SJCRH30 (cell line): ENCODE measurements at regions not wholly inside any gene's neighbourhood (a gene's known extent, or its start where the extent isn't known, plus 50 kb on each side); places are given as distances from the start of the nearest gene placed in this dataset.
"Not testable (repeated sequence)": the region's sequence is repeated elsewhere in the genome, so short reads cannot be mapped to it uniquely, and the experiment has no call there.

Source experiments
- DNase-seq, 2 experiments: peaks; one replicate each; pipeline ENCODE4 v3.0.0-alpha.2; 2015 to 2020
- H3K27ac ChIP-seq: fragments of 250-450 bp; sonication (Bioruptor Pico); 2 replicates; pipeline ENCODE4 v1.5.1; 2020; ENCODE audit warnings: mild to moderate bottlenecking, moderate library complexity
- H3K27me3 ChIP-seq: fragments of 250-450 bp; sonication (Bioruptor Pico); 2 replicates; pipeline ENCODE4 v1.5.1; 2020; ENCODE audit warnings: mild to moderate bottlenecking, moderate library complexity
- H3K36me3 ChIP-seq: fragments of 250-450 bp; sonication (Bioruptor Pico); 2 replicates; pipeline ENCODE4 v1.5.1; 2020; ENCODE audit warnings: mild to moderate bottlenecking, moderate library complexity
- H3K4me1 ChIP-seq: fragments of 250-450 bp; sonication (Bioruptor Pico); 2 replicates; pipeline ENCODE4 v1.5.1; 2020; ENCODE audit warnings: mild to moderate bottlenecking, moderate library complexity
- H3K4me3 ChIP-seq: fragments of 250-450 bp; sonication (Bioruptor Pico); 2 replicates; pipeline ENCODE4 v1.5.1; 2020; ENCODE audit warnings: mild to moderate bottlenecking, moderate library complexity
- H3K9me3 ChIP-seq: fragments of 250-450 bp; sonication (Bioruptor Pico); replicated peaks from 2 replicates; pipeline ENCODE4 v1.5.1; 2020; ENCODE audit warnings: mild to moderate bottlenecking, moderate library complexity

DNA sequence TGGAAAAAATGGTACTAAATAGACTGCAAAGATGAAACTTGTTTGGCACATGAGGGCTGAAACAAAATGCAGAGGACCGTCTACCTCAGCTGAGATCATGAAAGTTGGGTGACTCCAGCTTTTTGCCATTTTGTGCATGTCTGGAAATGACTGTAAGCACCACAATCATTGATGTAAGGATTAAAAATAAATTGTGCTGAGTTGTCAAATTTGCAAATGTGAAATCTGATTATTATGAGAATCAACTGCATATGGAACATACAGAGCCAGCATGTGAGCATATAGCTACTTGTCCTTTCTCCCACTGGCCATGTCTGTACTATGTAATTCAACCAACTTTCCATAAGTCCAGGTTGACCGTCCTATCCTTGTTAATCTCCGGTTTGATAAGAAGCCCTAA is 736.9 kb upstream of the PRMT6 start:
- Histone ChIP-seq H3K9me3 (no peaks in the 10 kb centered on the region), H3K27me3 (no peaks in the 10 kb centered on the region), H3K27ac (no peak overlapping the region), H3K36me3 (no peaks in the 10 kb centered on the region), H3K4me1 (no peaks in the 10 kb centered on the region), H3K4me3 (no peak overlapping the region)
- no peak for DNase-seq

DNA sequence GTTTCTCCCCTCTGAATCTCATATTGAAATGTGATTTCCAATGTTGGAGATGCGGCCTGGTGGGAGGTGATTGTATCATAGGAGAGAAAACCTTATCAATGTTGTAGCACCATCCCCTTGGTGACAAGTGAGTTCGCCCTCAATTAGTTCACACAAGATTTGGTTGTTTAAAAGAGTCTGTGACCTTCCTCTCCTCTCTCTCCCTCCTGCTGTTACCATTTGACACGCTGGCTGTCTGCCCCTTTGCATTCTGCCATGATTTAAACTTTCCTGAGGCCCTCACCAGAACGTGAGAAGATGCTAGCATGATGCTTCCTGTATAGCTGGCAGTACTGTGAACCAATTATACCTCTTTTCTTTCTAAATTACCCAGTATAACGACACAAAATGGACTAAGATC is 730.9 kb upstream of the PRMT6 start:
- Histone ChIP-seq H3K4me1 (no peaks in the 10 kb centered on the region), H3K4me3 (no peak overlapping the region), H3K27ac (no peak overlapping the region), H3K9me3 (no peaks in the 10 kb centered on the region), H3K36me3 (no peaks in the 10 kb centered on the region), H3K27me3 (0 out of 2 replicates have a peak, but pooled peaks cover 2% of the 10 kb centered on the region)
- DNase-seq, result no peak

DNA sequence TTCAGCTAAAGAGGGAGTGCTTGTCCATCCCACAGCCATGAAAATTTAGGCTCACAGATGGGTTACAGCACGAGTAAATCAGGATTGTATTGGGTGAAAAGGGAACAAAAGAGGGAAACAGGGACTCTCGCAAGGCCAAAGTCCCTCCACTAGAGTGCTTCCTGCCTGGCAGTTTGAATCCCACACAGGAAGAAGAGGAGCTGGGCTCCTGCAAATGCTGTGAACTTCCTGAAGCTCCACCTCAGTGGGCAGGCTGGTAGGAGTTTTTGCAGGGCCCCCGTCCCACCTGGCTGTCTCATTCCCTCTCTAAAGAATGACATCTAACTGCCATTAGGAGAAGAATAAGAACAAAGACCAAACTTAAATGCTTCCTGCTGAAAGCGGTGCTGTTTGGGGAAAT is 712.0 kb upstream of the PRMT6 start:
- DNase-seq, result no peak
- Histone ChIP-seq H3K27ac (no peak overlapping the region), H3K4me3 (no peak overlapping the region), H3K9me3 (no peaks in the 10 kb centered on the region), H3K27me3 (no peaks in the 10 kb centered on the region; the same call in 1 of the 2 replicates), H3K4me1 (no peaks in the 10 kb centered on the region), H3K36me3 (no peaks in the 10 kb centered on the region)

DNA sequence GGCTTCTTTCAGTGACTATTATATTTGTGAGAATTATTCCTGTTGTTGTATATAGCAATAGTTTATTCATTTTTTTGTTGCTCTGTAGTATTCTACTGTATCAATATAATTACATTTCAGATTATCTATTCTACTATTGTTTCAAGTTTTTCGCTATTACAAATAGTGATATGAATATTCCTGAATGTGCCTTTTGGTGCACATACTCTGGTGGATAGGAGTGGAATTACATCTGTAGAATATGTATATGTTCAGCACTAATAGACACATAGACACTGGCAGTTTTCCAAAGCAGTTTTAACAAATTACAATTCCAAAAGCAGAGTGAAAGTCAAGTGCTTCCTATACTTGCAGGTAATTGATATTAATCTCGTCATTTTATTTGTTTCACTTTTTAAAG is 696.2 kb upstream of the PRMT6 start:
- no peak overlapping the region for H3K4me3 ChIP-seq
- no peaks in the 10 kb centered on the region for H3K27me3 ChIP-seq
- no peak overlapping the region for H3K27ac ChIP-seq
- no peak for DNase-seq
- H3K4me1 ChIP-seq, result no peaks in the 10 kb centered on the region
- H3K9me3 ChIP-seq, result no peaks in the 10 kb centered on the region
- H3K36me3 ChIP-seq, result no peaks in the 10 kb centered on the region

DNA sequence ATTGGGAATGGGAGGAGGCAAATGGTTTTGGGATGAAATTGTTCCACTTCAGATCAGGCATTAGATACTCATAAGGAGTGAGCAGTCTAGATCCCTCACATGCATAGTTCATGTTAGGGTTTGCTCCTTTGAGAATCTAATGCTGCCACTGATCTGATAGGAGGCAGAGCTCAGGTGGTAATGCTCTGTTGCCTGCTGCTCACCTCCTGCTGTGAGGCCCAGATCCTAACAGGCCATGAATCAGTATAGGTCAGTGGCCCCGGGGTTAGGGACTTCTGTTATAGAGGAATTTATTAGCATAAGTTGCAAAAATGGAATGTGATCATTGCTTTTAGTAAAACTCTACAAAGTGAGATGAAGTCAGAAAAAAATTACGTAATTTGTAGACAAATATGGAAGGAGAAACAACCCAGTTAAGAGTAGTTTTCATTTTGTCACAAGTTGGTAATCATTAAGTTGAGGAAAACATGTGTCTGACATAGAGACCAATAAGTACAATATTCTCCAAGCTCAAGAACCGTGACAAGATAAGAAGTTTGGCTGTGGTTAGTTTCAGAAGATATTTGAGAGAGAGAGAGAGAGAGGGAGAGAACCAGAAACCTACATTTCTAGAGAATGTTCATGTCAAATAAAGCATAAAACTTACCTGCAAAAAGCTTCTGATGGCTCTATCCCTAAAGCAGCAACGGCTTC is 689.7 kb upstream of the PRMT6 start:
- no peaks in the 10 kb centered on the region for H3K9me3 ChIP-seq
- H3K27ac ChIP-seq, result no peak overlapping the region

DNA sequence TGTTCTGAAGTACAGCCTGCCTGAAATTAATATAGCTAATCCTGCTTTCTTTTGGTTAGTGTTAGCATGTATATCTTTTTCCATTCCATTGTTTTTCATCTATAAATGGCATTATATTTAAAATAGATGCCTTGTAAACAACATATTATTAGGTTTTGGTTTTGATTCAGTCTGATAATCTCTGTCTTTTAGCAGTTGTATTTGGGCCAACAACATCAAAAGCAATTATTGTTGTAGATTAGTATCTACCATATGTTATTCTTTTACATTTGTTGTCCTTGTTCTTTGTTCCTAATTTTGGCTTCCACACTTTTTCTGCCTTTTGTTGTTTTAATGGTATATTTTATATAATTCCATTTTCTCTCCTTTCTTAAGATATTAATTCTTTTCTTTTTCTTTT is 678.2 kb upstream of the PRMT6 start:
- Histone ChIP-seq H3K4me1 (no peaks in the 10 kb centered on the region), H3K27ac (no peak overlapping the region), H3K9me3 (no peaks in the 10 kb centered on the region), H3K36me3 (no peaks in the 10 kb centered on the region), H3K27me3 (no peaks in the 10 kb centered on the region), H3K4me3 (no peak overlapping the region)
- no peak for DNase-seq

More for the DNA sequence above, 689.7 kb upstream of the PRMT6 start:
- no peak overlapping the region for H3K4me3 ChIP-seq
- no peaks in the 10 kb centered on the region for H3K4me1 ChIP-seq
- no peak for DNase-seq
- no peaks in the 10 kb centered on the region for H3K27me3 ChIP-seq
- H3K36me3 ChIP-seq, result no peaks in the 10 kb centered on the region

DNA sequence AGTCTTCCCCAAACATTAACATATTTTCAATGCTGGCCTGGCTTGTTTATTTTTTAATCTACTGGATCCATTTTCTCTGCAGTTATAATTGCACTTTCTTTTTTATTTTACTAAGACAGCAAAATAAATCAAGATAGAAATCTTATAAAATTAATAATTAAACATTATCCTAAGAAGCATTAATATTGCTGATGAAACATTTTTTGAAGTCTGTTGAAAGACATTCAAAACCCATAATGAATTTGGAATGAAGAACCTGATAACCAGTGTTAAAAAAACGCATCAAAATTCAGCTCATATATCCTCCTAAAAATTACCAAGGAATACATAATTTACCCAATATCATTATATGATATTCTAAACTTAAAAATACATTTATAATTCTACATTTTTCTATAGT is 675.7 kb upstream of the PRMT6 start:
- DNase-seq, result no peak
- Histone ChIP-seq H3K4me3 (no peak overlapping the region), H3K36me3 (no peaks in the 10 kb centered on the region), H3K27me3 (no peaks in the 10 kb centered on the region), H3K27ac (no peak overlapping the region), H3K9me3 (no peaks in the 10 kb centered on the region), H3K4me1 (no peaks in the 10 kb centered on the region)

DNA sequence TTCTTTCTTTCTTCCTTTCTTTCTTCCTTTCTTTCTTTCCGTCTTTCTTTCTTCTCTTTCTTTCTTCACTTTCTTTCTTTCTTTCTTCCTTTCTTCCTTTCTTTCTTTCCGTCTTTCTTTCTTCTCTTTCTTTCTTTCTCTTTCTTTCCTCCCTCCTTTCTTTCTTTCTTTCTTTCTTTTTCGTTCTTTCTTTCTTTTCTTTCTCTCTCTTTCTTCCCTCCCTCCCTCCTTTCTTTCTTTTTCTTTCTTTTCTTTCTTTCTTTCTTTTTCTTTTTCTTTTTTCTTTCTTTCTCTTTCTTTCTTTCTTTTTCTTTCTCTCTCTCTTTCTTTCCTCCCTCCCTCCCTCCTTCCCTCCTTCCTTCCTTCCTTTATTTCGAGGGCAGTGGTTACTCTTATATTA is 667.3 kb upstream of the PRMT6 start:
- not testable (repeated sequence) for H3K4me3 ChIP-seq, H3K27ac ChIP-seq, H3K4me1 ChIP-seq, H3K9me3 ChIP-seq, DNase-seq, H3K36me3 ChIP-seq, H3K27me3 ChIP-seq

DNA sequence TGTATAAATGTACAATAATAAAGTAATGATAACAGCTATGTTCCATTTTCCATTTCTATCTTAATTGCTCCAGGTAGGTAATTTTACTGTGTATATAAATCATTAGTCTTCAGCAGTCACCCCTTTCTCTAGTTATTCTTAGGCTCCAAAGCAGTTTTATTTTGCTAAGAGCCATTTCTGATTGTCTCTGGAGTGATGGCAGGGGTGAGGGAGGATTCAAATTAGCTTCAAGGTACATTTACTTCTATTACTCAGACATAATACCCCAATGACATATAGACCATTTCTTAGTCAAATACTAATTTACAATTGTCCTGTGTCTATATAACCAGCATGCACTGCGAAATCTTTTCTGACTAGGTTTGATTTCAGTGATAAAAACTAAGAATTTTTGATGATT is 663.4 kb upstream of the PRMT6 start:
- H3K36me3 ChIP-seq, result no peaks in the 10 kb centered on the region
- H3K4me3 ChIP-seq, result no peak overlapping the region
- no peaks in the 10 kb centered on the region; the same call in 1 of the 2 replicates for H3K27me3 ChIP-seq
- DNase-seq, result no peak
- no peaks in the 10 kb centered on the region for H3K4me1 ChIP-seq
- no peaks in the 10 kb centered on the region for H3K9me3 ChIP-seq
- no peak overlapping the region for H3K27ac ChIP-seq

DNA sequence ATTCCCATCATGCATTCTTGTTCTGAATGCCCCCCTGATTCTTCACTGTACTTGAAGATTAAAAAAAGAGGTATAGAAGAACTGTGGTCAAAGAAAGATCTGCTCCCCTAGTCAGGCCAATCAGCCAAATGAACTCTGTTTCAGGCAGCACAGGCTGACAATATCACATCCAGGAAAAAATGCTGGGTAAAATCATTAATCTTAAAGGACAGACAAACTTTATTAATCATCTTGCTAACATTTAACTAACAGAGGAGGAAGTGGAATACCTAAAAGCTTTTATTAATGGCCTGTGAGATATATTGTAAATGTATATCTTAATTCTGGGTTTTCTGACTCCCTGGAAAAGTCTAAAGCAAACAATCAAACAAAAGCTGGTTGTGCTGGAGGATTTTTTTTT is 660.5 kb upstream of the PRMT6 start:
- no peak overlapping the region for H3K4me3 ChIP-seq

DNA sequence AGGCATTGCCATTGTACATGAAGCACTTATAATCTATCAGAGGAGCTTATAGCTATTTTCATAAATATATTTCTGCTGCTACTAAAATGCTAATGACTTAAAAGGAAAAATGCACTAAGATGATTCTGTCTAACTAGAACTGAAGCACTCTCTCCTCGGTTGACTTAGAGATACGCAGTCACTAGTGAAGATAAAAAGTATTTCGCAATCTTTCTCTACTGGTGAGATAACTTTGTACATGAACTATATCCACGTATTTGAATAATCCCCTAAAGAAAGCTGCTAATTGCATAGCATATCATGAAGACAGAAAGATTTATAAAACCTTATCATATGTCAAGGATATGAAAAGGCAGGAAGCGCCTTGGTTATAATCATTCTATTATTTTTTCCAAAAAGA is 658.1 kb upstream of the PRMT6 start:
- DNase-seq, result no peak
- Histone ChIP-seq H3K4me1 (no peaks in the 10 kb centered on the region), H3K27me3 (no peaks in the 10 kb centered on the region; the same call in 1 of the 2 replicates), H3K27ac (no peak overlapping the region), H3K4me3 (no peak overlapping the region), H3K36me3 (no peaks in the 10 kb centered on the region), H3K9me3 (no peaks in the 10 kb centered on the region)

More for the DNA sequence above, 660.5 kb upstream of the PRMT6 start:
- no peaks in the 10 kb centered on the region for H3K9me3 ChIP-seq
- no peaks in the 10 kb centered on the region for H3K4me1 ChIP-seq
- H3K36me3 ChIP-seq, result no peaks in the 10 kb centered on the region
- no peaks in the 10 kb centered on the region; the same call in 1 of the 2 replicates for H3K27me3 ChIP-seq
- no peak for DNase-seq
- H3K27ac ChIP-seq, result no peak overlapping the region

DNA sequence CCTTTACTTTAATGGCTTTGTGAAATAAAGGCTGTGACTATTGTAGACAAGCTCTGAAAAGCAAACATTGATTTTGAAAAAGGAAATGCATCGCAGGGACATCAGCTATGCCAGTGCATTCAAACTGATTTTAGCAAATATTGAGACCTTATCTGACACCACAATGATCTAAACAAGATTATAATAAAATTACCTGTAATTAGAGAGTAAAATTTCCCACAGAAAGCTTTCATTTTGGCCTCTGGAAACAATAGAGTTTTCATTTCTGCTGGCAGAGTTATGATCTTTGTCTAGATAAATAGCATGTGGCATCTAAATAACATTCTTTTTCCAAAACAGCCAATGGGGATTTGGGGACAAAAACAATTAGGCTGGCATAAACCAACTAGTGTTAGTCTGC is 650.4 kb upstream of the PRMT6 start:
- H3K27ac ChIP-seq, result no peak overlapping the region
- no peaks in the 10 kb centered on the region for H3K36me3 ChIP-seq
- no peaks in the 10 kb centered on the region for H3K27me3 ChIP-seq
- no peaks in the 10 kb centered on the region for H3K9me3 ChIP-seq
- H3K4me1 ChIP-seq, result no peaks in the 10 kb centered on the region
- H3K4me3 ChIP-seq, result no peak overlapping the region
- DNase-seq, result no peak

DNA sequence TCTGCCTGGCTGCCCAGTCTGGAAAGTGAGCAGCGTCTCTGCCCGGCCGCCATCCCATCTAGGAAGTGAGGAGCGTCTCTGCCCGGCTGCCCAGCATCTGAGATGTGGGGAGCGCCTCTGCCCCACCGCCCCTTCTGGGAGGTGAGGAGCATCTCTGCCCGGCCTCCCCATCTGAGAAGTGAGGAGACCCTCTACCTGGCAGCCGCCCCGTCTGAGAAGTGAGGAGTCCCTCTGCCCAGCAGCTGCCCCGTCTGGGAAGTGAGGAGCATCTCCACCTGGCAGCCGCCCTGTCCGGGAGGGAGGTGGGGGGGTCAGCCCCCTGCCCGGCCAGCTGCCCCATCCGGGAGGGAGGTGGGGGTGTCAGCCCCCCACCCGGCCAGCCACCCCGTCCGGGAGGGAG is 644.2 kb upstream of the PRMT6 start:
- not testable (repeated sequence) for H3K4me1 ChIP-seq

DNA sequence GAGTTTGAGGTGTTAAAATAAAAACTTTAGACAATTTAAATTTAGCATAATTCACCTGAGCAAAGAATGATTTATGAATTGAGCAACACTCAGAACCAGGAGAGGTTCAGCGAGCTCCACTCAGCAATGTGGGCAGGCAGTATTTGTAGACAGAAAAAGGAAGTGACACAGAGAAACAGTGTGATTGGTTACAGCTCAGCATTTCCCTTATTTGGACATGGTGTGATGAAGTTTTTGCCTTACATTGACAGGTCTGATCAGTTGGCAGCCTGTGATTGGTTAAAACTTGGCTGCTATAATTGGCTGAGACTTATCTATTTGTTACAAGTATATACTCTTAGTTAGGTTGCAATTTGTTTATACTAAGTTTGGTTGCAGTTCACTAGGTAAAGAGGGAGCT is 621.2 kb upstream of the PRMT6 start:
- Histone ChIP-seq H3K27me3 (no peaks in the 10 kb centered on the region), H3K27ac (no peak overlapping the region), H3K4me1 (no peaks in the 10 kb centered on the region), H3K4me3 (no peak overlapping the region), H3K9me3 (no peaks in the 10 kb centered on the region), H3K36me3 (no peaks in the 10 kb centered on the region)
- DNase-seq, result no peak

More for the DNA sequence above, 644.2 kb upstream of the PRMT6 start:
- not testable (repeated sequence) for H3K27ac ChIP-seq, H3K9me3 ChIP-seq, H3K27me3 ChIP-seq, H3K36me3 ChIP-seq, DNase-seq, H3K4me3 ChIP-seq

DNA sequence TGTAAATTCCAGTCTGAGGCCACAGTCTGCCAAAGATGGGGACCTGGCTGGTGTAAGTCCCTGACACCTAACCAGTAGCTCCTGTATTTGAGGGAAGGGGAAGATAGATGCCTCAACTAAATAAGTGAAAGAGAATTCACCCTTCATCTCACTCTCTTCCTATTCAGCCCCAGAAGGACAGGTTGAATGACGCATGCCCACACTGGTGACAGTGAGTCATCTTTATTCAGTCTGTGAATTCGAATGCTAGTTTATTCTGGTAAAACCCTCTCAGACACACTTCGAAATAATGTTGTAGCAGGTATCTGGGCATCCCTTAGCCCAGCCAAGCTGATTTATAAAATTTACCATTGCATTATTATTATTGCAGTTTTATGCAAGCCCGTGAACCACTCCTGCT is 617.0 kb upstream of the PRMT6 start:
- no peak for DNase-seq
- no peaks in the 10 kb centered on the region for H3K27me3 ChIP-seq
- H3K4me1 ChIP-seq, result no peaks in the 10 kb centered on the region
- no peaks in the 10 kb centered on the region for H3K9me3 ChIP-seq
- H3K36me3 ChIP-seq, result no peaks in the 10 kb centered on the region
- no peak overlapping the region for H3K4me3 ChIP-seq
- no peak overlapping the region for H3K27ac ChIP-seq

DNA sequence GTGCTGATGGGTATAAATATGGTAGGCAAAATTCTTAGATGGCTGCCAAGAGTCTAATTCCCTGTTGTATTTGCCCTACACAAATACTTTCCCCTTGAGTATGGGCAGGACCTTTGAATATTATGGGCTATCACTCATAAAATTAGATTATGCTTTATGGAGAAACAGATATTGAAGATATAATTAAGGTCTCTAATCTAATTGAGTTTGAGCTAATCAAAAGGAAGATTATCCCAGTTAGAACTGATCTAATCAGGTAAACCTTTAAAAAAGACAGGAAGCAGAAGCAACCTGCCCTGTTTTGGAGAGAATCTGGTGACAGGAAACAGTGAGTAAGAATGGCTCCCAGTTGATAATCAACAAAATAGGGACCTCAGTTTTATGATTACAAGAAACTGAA is 609.0 kb upstream of the PRMT6 start:
- Histone ChIP-seq H3K4me1 (no peaks in the 10 kb centered on the region), H3K27me3 (no peaks in the 10 kb centered on the region), H3K4me3 (no peak overlapping the region), H3K36me3 (no peaks in the 10 kb centered on the region), H3K9me3 (no peaks in the 10 kb centered on the region), H3K27ac (no peak overlapping the region)
- no peak for DNase-seq
